Cardiac muscle cell (in vitro differentiated cells and primary cell): ENCODE measurements at regions not wholly inside any gene's neighbourhood (a gene's known extent, or its start where the extent isn't known, plus 50 kb on each side); places are given as distances from the start of the nearest gene placed in this dataset.

Source experiments
- DNase-seq, 2 donors: peaks; one replicate each; pipeline versions ENCODE4 v3.0.0 to v3.0.0-alpha.2; 2010 to 2017; ENCODE audit warnings: low read depth in 1 of 2, low spot score in 1 of 2
- H3K27ac ChIP-seq: fragments of 200-600 bp; sonication (generic); 2 replicates; pipeline ENCODE4 v1.5.1; 2016
- H3K27me3 ChIP-seq: fragments of 200-600 bp; sonication (generic); 2 replicates; pipeline ENCODE4 v1.6.0; 2016; ENCODE audit warnings: control low read depth
- H3K36me3 ChIP-seq: fragments of 200-600 bp; sonication (generic); 2 replicates; pipeline ENCODE4 v1.5.1; 2016; ENCODE audit warnings: control low read depth
- H3K4me1 ChIP-seq: fragments of 200-600 bp; sonication (generic); 2 replicates; pipeline ENCODE4 v1.8.1; 2017; ENCODE audit warnings: low read depth, mild to moderate bottlenecking, mixed run types
- H3K4me3 ChIP-seq: fragments of 200-600 bp; sonication (generic); 2 replicates; pipeline ENCODE4 v1.5.1; 2016; ENCODE audit warnings: mild to moderate bottlenecking
- H3K9me3 ChIP-seq: fragments of 200-600 bp; sonication (generic); 2 replicates; pipeline ENCODE4 v1.5.1; 2017; ENCODE audit warnings: low read depth, mild to moderate bottlenecking, control low read depth
- TF ChIP-seq, protein P1 (sequence below): IDR thresholded peaks from 2 replicates; pipeline ENCODE4 v1.5.1; 2012; ENCODE audit warnings: low read depth, mild to moderate bottlenecking, low read length

DNA sequence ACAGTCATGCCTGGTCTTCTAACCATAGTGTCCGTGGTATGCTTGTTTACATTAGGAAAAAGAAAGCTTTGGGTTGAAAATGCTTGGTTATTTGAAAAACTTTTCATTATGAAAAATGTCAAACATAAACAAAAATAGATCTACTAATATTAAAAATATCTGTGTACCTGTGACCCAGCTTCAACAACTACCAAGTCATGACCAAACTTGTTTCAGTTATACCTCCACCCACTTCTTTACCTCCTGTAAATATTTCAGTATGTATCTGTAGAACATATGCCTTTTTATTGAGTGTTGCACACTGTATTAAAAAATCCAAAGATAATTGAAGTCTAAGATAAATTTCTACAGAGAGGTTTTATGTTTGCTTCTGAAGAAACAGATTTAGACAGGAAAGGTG lies 153.7 kb upstream of the GYPA start:
- H3K27me3 ChIP-seq, result no peaks in the 10 kb centered on the region
- no peaks in the 10 kb centered on the region for H3K4me1 ChIP-seq
- TF ChIP-seq, protein P1, sequence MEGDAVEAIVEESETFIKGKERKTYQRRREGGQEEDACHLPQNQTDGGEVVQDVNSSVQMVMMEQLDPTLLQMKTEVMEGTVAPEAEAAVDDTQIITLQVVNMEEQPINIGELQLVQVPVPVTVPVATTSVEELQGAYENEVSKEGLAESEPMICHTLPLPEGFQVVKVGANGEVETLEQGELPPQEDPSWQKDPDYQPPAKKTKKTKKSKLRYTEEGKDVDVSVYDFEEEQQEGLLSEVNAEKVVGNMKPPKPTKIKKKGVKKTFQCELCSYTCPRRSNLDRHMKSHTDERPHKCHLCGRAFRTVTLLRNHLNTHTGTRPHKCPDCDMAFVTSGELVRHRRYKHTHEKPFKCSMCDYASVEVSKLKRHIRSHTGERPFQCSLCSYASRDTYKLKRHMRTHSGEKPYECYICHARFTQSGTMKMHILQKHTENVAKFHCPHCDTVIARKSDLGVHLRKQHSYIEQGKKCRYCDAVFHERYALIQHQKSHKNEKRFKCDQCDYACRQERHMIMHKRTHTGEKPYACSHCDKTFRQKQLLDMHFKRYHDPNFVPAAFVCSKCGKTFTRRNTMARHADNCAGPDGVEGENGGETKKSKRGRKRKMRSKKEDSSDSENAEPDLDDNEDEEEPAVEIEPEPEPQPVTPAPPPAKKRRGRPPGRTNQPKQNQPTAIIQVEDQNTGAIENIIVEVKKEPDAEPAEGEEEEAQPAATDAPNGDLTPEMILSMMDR, result no peak

GRCh38 chr4:144295286-144295995 lies 154.9 kb upstream of the GYPA start:
- H3K4me1 ChIP-seq, result no peaks in the 10 kb centered on the region
- TF ChIP-seq, protein P1, result no peak
- peak in 1 of 2 donors; percentile 6 for DNase-seq
- H3K27ac ChIP-seq, result no peak overlapping the region
- H3K27me3 ChIP-seq, result no peaks in the 10 kb centered on the region
- H3K4me3 ChIP-seq, result no peak overlapping the region
- no peaks in the 10 kb centered on the region for H3K9me3 ChIP-seq
- H3K36me3 ChIP-seq, result no peaks in the 10 kb centered on the region

More for the DNA sequence above, 153.7 kb upstream of the GYPA start:
- no peaks in the 10 kb centered on the region for H3K9me3 ChIP-seq
- H3K27ac ChIP-seq, result no peak overlapping the region
- H3K36me3 ChIP-seq, result no peaks in the 10 kb centered on the region
- H3K4me3 ChIP-seq, result no peak overlapping the region
- DNase-seq, result no peak

- no peak for DNase-seq
- TF ChIP-seq, protein P1, result no peak
- Histone ChIP-seq H3K4me1 (no peaks in the 10 kb centered on the region), H3K27me3 (no peaks in the 10 kb centered on the region), H3K27ac (no peak overlapping the region), H3K36me3 (no peaks in the 10 kb centered on the region), H3K4me3 (no peak overlapping the region), H3K9me3 (no peaks in the 10 kb centered on the region)
These were observed 156.4 kb upstream of the GYPA start for GRCh38 chr4:144296941-144297340.

DNA sequence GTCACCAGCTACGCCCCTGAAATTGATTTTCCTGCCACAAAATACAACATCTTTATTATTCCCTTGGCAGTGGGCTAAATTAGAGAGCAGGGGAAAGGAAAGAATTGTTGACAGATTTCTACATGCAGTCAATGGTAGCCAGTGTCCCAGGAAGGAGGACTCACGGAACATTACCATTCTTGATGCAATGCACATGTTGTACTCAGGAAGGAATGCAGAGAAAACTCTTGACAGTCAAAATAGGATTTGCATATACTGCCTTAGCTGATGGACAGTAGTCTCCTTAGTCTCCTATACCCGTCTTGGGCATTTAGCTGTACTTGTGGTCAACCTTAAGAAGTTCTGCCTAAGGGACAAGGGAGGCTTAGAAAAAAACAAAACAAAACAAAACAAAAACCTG lies 158.0 kb upstream of the GYPA start:
- H3K27me3 ChIP-seq, result no peaks in the 10 kb centered on the region
- no peaks in the 10 kb centered on the region for H3K36me3 ChIP-seq
- no peaks in the 10 kb centered on the region for H3K4me1 ChIP-seq
- no peak overlapping the region for H3K4me3 ChIP-seq
- H3K9me3 ChIP-seq, result no peaks in the 10 kb centered on the region
- DNase-seq, result no peak
- TF ChIP-seq, protein P1, result no peak
- H3K27ac ChIP-seq, result no peak overlapping the region

- H3K4me3 ChIP-seq, result no peak overlapping the region
- TF ChIP-seq, protein P1, result no peak
- DNase-seq, result no peak
- H3K4me1 ChIP-seq, result no peaks in the 10 kb centered on the region
- H3K9me3 ChIP-seq, result no peaks in the 10 kb centered on the region
- H3K36me3 ChIP-seq, result no peaks in the 10 kb centered on the region
- H3K27ac ChIP-seq, result no peak overlapping the region
- H3K27me3 ChIP-seq, result no peaks in the 10 kb centered on the region
These were observed 160.1 kb upstream of the GYPA start for GRCh38 chr4:144300616-144301015.
